CD4-positive, alpha-beta T cell (primary cell): ENCODE measurements at regions not wholly inside any gene's neighbourhood (a gene's known extent, or its start where the extent isn't known, plus 50 kb on each side); places are given as distances from the start of the nearest gene placed in this dataset.

Experiments
- ATAC-seq: fragments of 200-7000 bp; cut with Tn5 transposase; one replicate; pipeline ENCODE4 v1.10.0; 2022; ENCODE audit warnings: mild to moderate bottlenecking; ENCODE audit not compliant: poor library complexity
- CTCF ChIA-PET: fragments of 350-600 bp; sonication (Branson Sonifier 250); formaldehyde crosslinking; loops from one replicate; lab custom pipeline; 2021; ENCODE audit warnings: antibody characterized with exemption, inconsistent platforms; lab: Charles Lee
- POLR2A ChIA-PET: fragments of 350-600 bp; sonication (Branson Sonifier 250); formaldehyde crosslinking; loops from one replicate; lab custom pipeline; 2021; ENCODE audit warnings: antibody characterized with exemption, inconsistent platforms; lab: Charles Lee
- DNase-seq, 14 experiments: peaks; one replicate each; pipeline ENCODE4 v3.0.0-alpha.2; 2013 to 2020; ENCODE audit warnings: mixed read lengths in 2 of 14
- H3K27ac ChIP-seq, 2 donors: one replicate each; pipeline versions ENCODE4 v1.5.1 to v1.7.0; 2013; ENCODE audit warnings: low read length in 2 of 2, low read depth in 1 of 2, mild to moderate bottlenecking in 1 of 2
- H3K27me3 ChIP-seq, 2 experiments: 1 replicate in 1 of 2; 2 replicates in 1 of 2; pipeline versions ENCODE4 v1.6.1 to v1.7.0; 2013; ENCODE audit warnings: low read length in 2 of 2, control low read depth in 1 of 2, mild to moderate bottlenecking in 1 of 2, moderate library complexity in 1 of 2; ENCODE audit not compliant: insufficient read depth in 2 of 2, control insufficient read depth in 1 of 2
- H3K36me3 ChIP-seq: one replicate; pipeline ENCODE4 v1.6.1; 2013; ENCODE audit warnings: low read length, control low read depth; ENCODE audit not compliant: insufficient read depth
- H3K4me1 ChIP-seq: one replicate; pipeline ENCODE4 v1.6.1; 2013; ENCODE audit warnings: low read length, control low read depth; ENCODE audit not compliant: insufficient read depth
- H3K4me3 ChIP-seq: one replicate; pipeline ENCODE4 v1.5.1; 2013; ENCODE audit warnings: mild to moderate bottlenecking, low read length, moderate library complexity
- H3K9me3 ChIP-seq, 2 experiments: 1 replicate in 1 of 2; 2 replicates in 1 of 2; pipeline versions ENCODE4 v1.6.1 to v1.7.0; 2013; ENCODE audit warnings: low read length in 2 of 2, mild to moderate bottlenecking in 2 of 2, control low read depth in 1 of 2, moderate library complexity in 1 of 2; ENCODE audit not compliant: control insufficient read depth in 1 of 2, insufficient read depth in 1 of 2
- H3K27ac Mint-ChIP-seq: one replicate; pipeline ENCODE4 v1.8.0; 2020; ENCODE audit warnings: mixed read lengths
- H3K27me3 Mint-ChIP-seq: one replicate; pipeline ENCODE4 v1.8.0; 2021; ENCODE audit warnings: mixed read lengths
- H3K36me3 Mint-ChIP-seq: one replicate; pipeline ENCODE4 v1.8.0; 2021; ENCODE audit warnings: low read depth, mixed read lengths
- H3K4me1 Mint-ChIP-seq: one replicate; pipeline ENCODE4 v1.8.0; 2021; ENCODE audit warnings: low read depth, mixed read lengths
- H3K4me3 Mint-ChIP-seq: one replicate; pipeline ENCODE4 v1.8.0; 2020; ENCODE audit warnings: mild to moderate bottlenecking, mixed read lengths
- H3K9me3 Mint-ChIP-seq: one replicate; pipeline ENCODE4 v1.8.0; 2020; ENCODE audit warnings: mixed read lengths
- CTCF ChIP-seq: fragments of 200-600 bp; IDR thresholded peaks from one replicate; pipeline ENCODE4 v1.8.0; 2022; ENCODE audit warnings: antibody characterized with exemption, mild to moderate bottlenecking
- intact Hi-C, 2 experiments: fragments of 100-400 bp; cut with DNase I in 1 of 2; cut with micrococcal nuclease in 1 of 2; formaldehyde crosslinking; loops; one replicate each; pipeline versions ENCODE4 v1.15.1 to v1.9.0; 2023 to 2025; cut with DNase I, micrococcal nuclease

GRCh38 chr9:103183701-103184171, 188.6 kb downstream of the CYLC2 start:
- Histone ChIP-seq H3K4me1 (no peaks in the 10 kb centered on the region), H3K36me3 (no peaks in the 10 kb centered on the region), H3K27me3 (no peaks in the 10 kb centered on the region), H3K27ac (no peak overlapping the region), H3K4me3 (no peak overlapping the region), H3K9me3 (peaks cover 0 to 9% of the 10 kb centered on the region in 2 experiments)
- Mint-ChIP-seq H3K27me3 (no peaks in the 10 kb centered on the region), H3K36me3 (no peaks in the 10 kb centered on the region), H3K4me3 (no peak overlapping the region), H3K27ac (no peak overlapping the region), H3K9me3 (peaks cover 5% of the 10 kb centered on the region), H3K4me1 (no peaks in the 10 kb centered on the region)
- ChIA-PET CTCF (no interaction called here), POLR2A (no interaction called here)
- TF ChIP-seq CTCF: no peak
- DNase-seq (no peak), ATAC-seq (no peak)
- intact Hi-C loops: no loop called here

- Histone ChIP-seq H3K27me3 (no peaks in the 10 kb centered on the region), H3K4me3 (no peak overlapping the region), H3K27ac (no peak overlapping the region), H3K9me3 (peaks cover 0 to 9% of the 10 kb centered on the region in 2 experiments), H3K36me3 (no peaks in the 10 kb centered on the region), H3K4me1 (no peaks in the 10 kb centered on the region)
- no peak for ATAC-seq
- Mint-ChIP-seq H3K4me3 (no peak overlapping the region), H3K27me3 (no peaks in the 10 kb centered on the region), H3K27ac (no peak overlapping the region), H3K9me3 (peaks cover 3% of the 10 kb centered on the region), H3K4me1 (no peaks in the 10 kb centered on the region), H3K36me3 (no peaks in the 10 kb centered on the region)
- CTCF ChIA-PET: no interaction called here
- TF ChIP-seq CTCF: no peak
- POLR2A ChIA-PET: no interaction called here
- no peak for DNase-seq
- intact Hi-C loops: no loop called here
These were observed 191.8 kb downstream of the CYLC2 start for GRCh38 chr9:103186959-103187358.

- CTCF ChIA-PET: no interaction called here
- H3K27ac Mint-ChIP-seq: no peak overlapping the region
- ATAC-seq: no peak
- DNase-seq: no peak
- no peak overlapping the region for H3K4me3 Mint-ChIP-seq
- intact Hi-C loops: no loop called here
- no peaks in the 10 kb centered on the region for H3K36me3 Mint-ChIP-seq
- H3K4me1 Mint-ChIP-seq: no peaks in the 10 kb centered on the region
- no peaks in the 10 kb centered on the region for H3K27me3 ChIP-seq
- no peak overlapping the region for H3K4me3 ChIP-seq
- H3K27me3 Mint-ChIP-seq: no peaks in the 10 kb centered on the region
- no peaks in the 10 kb centered on the region for H3K36me3 ChIP-seq
- no peaks in the 10 kb centered on the region for H3K9me3 Mint-ChIP-seq
- H3K4me1 ChIP-seq: no peaks in the 10 kb centered on the region
- H3K27ac ChIP-seq: no peak overlapping the region
- POLR2A ChIA-PET: no interaction called here
- peaks cover 0 to 9% of the 10 kb centered on the region in 2 experiments for H3K9me3 ChIP-seq
- TF ChIP-seq CTCF: no peak
These were observed 193.7 kb downstream of the CYLC2 start for GRCh38 chr9:103188781-103189350.
